ENCODE measurements at regions not wholly inside any gene's neighbourhood (a gene's known extent, or its start where the extent isn't known, plus 50 kb on each side); places are given as distances from the start of the nearest gene placed in this dataset.
A peak's percentile ranks its signal among the peaks of the same experiment; 100 is the strongest.

DNA sequence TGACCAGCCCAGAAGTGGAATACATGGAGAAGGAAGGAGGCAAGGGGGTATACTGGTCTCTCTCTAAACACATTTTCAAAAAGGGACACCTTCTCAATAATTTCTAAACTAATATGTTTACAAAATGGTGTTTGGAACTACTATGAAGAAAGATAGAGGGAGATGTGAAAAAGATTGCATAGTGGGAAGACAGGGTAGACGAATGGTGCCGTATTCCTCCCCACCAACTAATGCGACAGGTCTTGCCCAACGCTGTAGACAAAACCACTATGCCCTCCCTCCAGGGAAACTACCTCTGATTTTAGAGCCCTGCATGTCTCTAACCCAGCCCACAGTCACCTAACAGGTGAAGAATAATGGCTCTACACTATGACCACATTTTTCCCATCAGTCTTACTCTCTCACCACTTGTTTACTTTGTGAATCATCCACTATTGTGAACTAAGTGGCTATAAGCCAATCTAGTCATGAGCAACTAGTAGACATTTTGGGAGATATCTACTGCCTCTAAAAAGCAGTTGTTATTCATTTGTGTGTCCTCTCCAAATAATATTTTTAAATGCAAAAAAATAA lies 108.2 kb upstream of the UBE2E2 start:
- peak in 2 of 3 donors; percentile 49 to 61 for ATAC-seq
- H3K27ac Mint-ChIP-seq: no peak overlapping the region
- intact Hi-C loops (cut with micrococcal nuclease): no loop called here
- H3K9me3 Mint-ChIP-seq: peaks cover 2 to 3% of the 10 kb centered on the region in 2 donors
- H3K27me3 ChIP-seq (ENCODE audit: control insufficient read depth, insufficient read depth, low read length): no peaks in the 10 kb centered on the region
- H3K36me3 ChIP-seq (ENCODE audit: control insufficient read depth, insufficient read depth, low read length): no peaks in the 10 kb centered on the region
- no peaks in the 10 kb centered on the region for H3K36me3 Mint-ChIP-seq
- H3K4me1 ChIP-seq (ENCODE audit: control insufficient read depth, insufficient read depth, low read length): no peaks in the 10 kb centered on the region
- H3K4me1 Mint-ChIP-seq: no peaks in the 10 kb centered on the region
- H3K4me3 ChIP-seq (ENCODE audit: low read length): no peak overlapping the region
- H3K4me3 Mint-ChIP-seq: no peak overlapping the region
- no peaks in the 10 kb centered on the region for H3K9me3 ChIP-seq (ENCODE audit: control insufficient read depth, insufficient read depth, low read length)
- no peak overlapping the region for H3K27ac ChIP-seq (ENCODE audit: low read length)
- 61% methylated on average over 4 of the region's 4 CpGs for WGBS (ENCODE audit: insufficient coverage)
- H3K27me3 Mint-ChIP-seq (ENCODE audit: low read depth in 2 of 2): no peaks in the 10 kb centered on the region
- no peak for DNase-seq
- TF ChIP-seq CTCF (IDR thresholded peaks at IDR 0.05): no peak

DNA sequence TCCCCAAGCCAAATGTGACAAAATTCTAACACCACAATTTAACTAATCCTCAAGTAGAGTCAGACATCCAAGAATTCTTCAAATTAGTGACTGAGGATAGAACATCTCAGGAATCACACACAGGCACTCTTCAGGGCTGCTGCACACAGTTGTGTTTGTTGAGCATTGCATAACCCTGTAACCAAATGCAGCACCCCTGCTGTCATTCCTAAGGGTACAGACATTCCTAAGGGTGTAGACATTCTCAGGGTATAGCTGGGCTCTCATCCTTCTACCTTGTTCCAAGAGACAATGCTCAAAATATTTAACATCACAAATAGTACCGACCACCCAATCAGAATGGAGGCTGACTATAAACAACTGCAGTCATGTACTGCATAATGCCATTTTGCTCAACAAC lies 107.1 kb upstream of the UBE2E2 start:
- Histone ChIP-seq H3K4me3 (ENCODE audit: low read length) (no peak overlapping the region), H3K4me1 (ENCODE audit: control insufficient read depth, insufficient read depth, low read length) (no peaks in the 10 kb centered on the region), H3K9me3 (ENCODE audit: control insufficient read depth, insufficient read depth, low read length) (no peaks in the 10 kb centered on the region), H3K27ac (ENCODE audit: low read length) (no peak overlapping the region), H3K36me3 (ENCODE audit: control insufficient read depth, insufficient read depth, low read length) (no peaks in the 10 kb centered on the region), H3K27me3 (ENCODE audit: control insufficient read depth, insufficient read depth, low read length) (no peaks in the 10 kb centered on the region)
- DNase-seq: no peak
- ATAC-seq: no peak
- TF ChIP-seq CTCF (IDR thresholded peaks at IDR 0.05): no peak
- Mint-ChIP-seq H3K4me1 (no peaks in the 10 kb centered on the region), H3K9me3 (peaks cover 2 to 7% of the 10 kb centered on the region in 2 donors), H3K36me3 (no peaks in the 10 kb centered on the region), H3K27ac (no peak overlapping the region), H3K27me3 (ENCODE audit: low read depth in 2 of 2) (no peaks in the 10 kb centered on the region), H3K4me3 (no peak overlapping the region)
- intact Hi-C loops (cut with micrococcal nuclease): no loop called here
- 100% methylated on average over 1 of the region's 1 CpG for WGBS (ENCODE audit: insufficient coverage)

DNA sequence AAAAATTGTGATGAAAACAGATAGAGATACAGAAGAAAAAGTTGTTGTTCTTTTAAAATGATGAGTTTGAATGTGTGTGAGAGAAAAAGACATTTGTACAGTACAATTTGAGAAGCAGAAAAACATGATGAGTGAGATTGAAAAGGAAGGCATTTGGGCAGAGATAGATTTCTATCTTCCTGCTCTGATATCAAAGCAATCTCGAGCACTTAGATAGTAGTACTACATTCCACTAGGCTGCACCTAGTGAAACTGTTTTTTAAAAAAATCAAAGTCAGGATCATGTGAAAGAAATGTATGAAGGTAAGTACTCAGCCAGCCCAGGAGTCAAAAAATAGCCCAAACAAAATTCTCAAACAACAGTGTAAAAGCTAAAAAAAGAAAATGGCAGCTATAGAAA lies 104.1 kb upstream of the UBE2E2 start:
- Histone ChIP-seq H3K36me3 (ENCODE audit: control insufficient read depth, insufficient read depth, low read length) (no peaks in the 10 kb centered on the region), H3K27ac (ENCODE audit: low read length) (no peak overlapping the region), H3K4me1 (ENCODE audit: control insufficient read depth, insufficient read depth, low read length) (no peaks in the 10 kb centered on the region), H3K9me3 (ENCODE audit: control insufficient read depth, insufficient read depth, low read length) (no peaks in the 10 kb centered on the region), H3K27me3 (ENCODE audit: control insufficient read depth, insufficient read depth, low read length) (no peaks in the 10 kb centered on the region), H3K4me3 (ENCODE audit: low read length) (no peak overlapping the region)
- TF ChIP-seq CTCF (IDR thresholded peaks at IDR 0.05): no peak
- Mint-ChIP-seq H3K4me1 (no peaks in the 10 kb centered on the region), H3K9me3 (peaks cover 0 to 4% of the 10 kb centered on the region in 2 donors), H3K36me3 (no peaks in the 10 kb centered on the region), H3K4me3 (no peak overlapping the region), H3K27ac (no peak overlapping the region), H3K27me3 (ENCODE audit: low read depth in 2 of 2) (no peaks in the 10 kb centered on the region)
- no peak for DNase-seq
- intact Hi-C loops (cut with micrococcal nuclease): no loop called here
- no CpG with 5 or more reads among the region's 1 CpG for WGBS (ENCODE audit: insufficient coverage)
- no peak for ATAC-seq

DNA sequence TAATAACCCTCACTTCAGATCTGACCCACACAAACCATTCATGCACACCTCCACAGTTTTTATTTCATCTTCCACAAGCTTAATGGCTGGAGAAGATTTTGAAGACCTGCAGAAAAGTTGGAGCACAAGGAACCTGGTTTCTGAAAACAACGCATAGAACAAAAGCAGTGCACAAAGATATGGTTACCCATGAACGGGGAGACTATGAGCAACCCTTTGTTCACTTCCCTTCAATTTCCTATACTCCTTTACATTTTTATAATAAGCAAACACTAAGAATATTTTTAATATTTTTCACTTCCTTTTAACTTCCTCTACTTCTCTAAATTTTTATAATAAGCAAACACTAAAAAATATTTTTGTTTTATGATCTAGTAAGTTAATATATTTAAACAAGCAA lies 103.5 kb upstream of the UBE2E2 start:
- no peak overlapping the region for H3K4me3 ChIP-seq (ENCODE audit: low read length)
- no peaks in the 10 kb centered on the region for H3K4me1 ChIP-seq (ENCODE audit: control insufficient read depth, insufficient read depth, low read length)
- no peaks in the 10 kb centered on the region for H3K36me3 Mint-ChIP-seq
- 51% methylated on average over 2 of the region's 2 CpGs for WGBS (ENCODE audit: insufficient coverage)
- no peaks in the 10 kb centered on the region for H3K9me3 ChIP-seq (ENCODE audit: control insufficient read depth, insufficient read depth, low read length)
- H3K27me3 ChIP-seq (ENCODE audit: control insufficient read depth, insufficient read depth, low read length): no peaks in the 10 kb centered on the region
- no peaks in the 10 kb centered on the region for H3K27me3 Mint-ChIP-seq (ENCODE audit: low read depth in 2 of 2)
- DNase-seq (no peak), ATAC-seq (no peak)
- intact Hi-C loops (cut with micrococcal nuclease): no loop called here
- H3K4me1 Mint-ChIP-seq: no peaks in the 10 kb centered on the region
- no peak for TF ChIP-seq CTCF (IDR thresholded peaks at IDR 0.05)
- no peak overlapping the region for H3K27ac ChIP-seq (ENCODE audit: low read length)
- H3K4me3 Mint-ChIP-seq: no peak overlapping the region
- peaks cover 0 to 4% of the 10 kb centered on the region in 2 donors for H3K9me3 Mint-ChIP-seq
- no peak overlapping the region for H3K27ac Mint-ChIP-seq
- no peaks in the 10 kb centered on the region for H3K36me3 ChIP-seq (ENCODE audit: control insufficient read depth, insufficient read depth, low read length)
